Upper lobe of right lung (tissue), 1 donor: ENCODE measurements at regions not wholly inside any gene's neighbourhood (a gene's known extent, or its start where the extent isn't known, plus 50 kb on each side); places are given as distances from the start of the nearest gene placed in this dataset.
A peak's percentile ranks its signal among the peaks of the same experiment; 100 is the strongest.

ENCODE experiments used
- ATAC-seq: fragments of 200-7000 bp; cut with Tn5 transposase; one replicate; pipeline ENCODE4 v1.9.1; 2020; ENCODE audit warnings: mild to moderate bottlenecking, moderate library complexity
- DNase-seq: peaks from one replicate; pipeline ENCODE4 v3.0.0-alpha.2; 2020
- H3K27ac ChIP-seq: fragments of 200-600 bp; one replicate; pipeline ENCODE4 v1.8.0; 2022
- H3K27me3 ChIP-seq: fragments of 200-600 bp; one replicate; pipeline ENCODE4 v1.8.0; 2022; ENCODE audit warnings: mild to moderate bottlenecking
- H3K36me3 ChIP-seq: fragments of 200-600 bp; one replicate; pipeline ENCODE4 v1.8.0; 2022
- H3K4me1 ChIP-seq: fragments of 200-600 bp; one replicate; pipeline ENCODE4 v1.8.0; 2022
- H3K4me3 ChIP-seq: fragments of 200-600 bp; one replicate; pipeline ENCODE4 v1.8.0; 2022; ENCODE audit warnings: mild to moderate bottlenecking
- H3K9me3 ChIP-seq: fragments of 200-600 bp; one replicate; pipeline ENCODE4 v1.8.0; 2022
- intact Hi-C: fragments of 100-400 bp; cut with DNase I; formaldehyde crosslinking; loops from one replicate; pipeline ENCODE4 v1.11.0; 2022
- TF ChIP-seq, protein P1 (sequence below): fragments of 200-600 bp; IDR thresholded peaks from one replicate; pipeline ENCODE4 v1.8.0; 2022; ENCODE audit warnings: antibody characterized with exemption
- donor health status: DM: no; HTN: yes; CAD: no; lungs with severe emphysema.

DNA sequence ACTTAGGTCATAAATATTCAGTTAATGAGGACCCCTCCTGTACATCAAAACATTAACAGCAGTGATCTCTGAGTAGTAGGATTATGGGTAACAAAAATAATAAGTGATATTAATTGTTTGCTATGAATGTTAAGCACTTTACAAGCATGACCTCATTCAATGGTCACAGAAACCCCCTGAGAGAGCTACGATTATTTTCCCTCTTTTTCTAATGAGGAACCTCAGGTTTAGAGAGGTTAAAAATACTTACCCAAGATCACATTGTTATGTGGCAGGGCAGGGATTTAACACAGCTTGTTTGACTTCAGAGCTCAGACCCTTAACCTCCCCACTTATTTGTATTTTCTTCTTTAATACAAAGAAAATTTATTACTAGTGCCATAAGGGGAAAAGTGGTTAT, 228.2 kb downstream of the TBL1XR1 start:
- no peak overlapping the region for H3K4me3 ChIP-seq
- no peak overlapping the region for H3K27ac ChIP-seq
- no peaks in the 10 kb centered on the region for H3K27me3 ChIP-seq
- no peaks in the 10 kb centered on the region for H3K36me3 ChIP-seq
- H3K9me3 ChIP-seq, result no peaks in the 10 kb centered on the region
- peaks cover 6% of the 10 kb centered on the region for H3K4me1 ChIP-seq
- ATAC-seq, result no peak
- TF ChIP-seq, protein P1, sequence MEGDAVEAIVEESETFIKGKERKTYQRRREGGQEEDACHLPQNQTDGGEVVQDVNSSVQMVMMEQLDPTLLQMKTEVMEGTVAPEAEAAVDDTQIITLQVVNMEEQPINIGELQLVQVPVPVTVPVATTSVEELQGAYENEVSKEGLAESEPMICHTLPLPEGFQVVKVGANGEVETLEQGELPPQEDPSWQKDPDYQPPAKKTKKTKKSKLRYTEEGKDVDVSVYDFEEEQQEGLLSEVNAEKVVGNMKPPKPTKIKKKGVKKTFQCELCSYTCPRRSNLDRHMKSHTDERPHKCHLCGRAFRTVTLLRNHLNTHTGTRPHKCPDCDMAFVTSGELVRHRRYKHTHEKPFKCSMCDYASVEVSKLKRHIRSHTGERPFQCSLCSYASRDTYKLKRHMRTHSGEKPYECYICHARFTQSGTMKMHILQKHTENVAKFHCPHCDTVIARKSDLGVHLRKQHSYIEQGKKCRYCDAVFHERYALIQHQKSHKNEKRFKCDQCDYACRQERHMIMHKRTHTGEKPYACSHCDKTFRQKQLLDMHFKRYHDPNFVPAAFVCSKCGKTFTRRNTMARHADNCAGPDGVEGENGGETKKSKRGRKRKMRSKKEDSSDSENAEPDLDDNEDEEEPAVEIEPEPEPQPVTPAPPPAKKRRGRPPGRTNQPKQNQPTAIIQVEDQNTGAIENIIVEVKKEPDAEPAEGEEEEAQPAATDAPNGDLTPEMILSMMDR, result no peak
- DNase-seq, result no peak
- intact Hi-C loops, result no loop called here

DNA sequence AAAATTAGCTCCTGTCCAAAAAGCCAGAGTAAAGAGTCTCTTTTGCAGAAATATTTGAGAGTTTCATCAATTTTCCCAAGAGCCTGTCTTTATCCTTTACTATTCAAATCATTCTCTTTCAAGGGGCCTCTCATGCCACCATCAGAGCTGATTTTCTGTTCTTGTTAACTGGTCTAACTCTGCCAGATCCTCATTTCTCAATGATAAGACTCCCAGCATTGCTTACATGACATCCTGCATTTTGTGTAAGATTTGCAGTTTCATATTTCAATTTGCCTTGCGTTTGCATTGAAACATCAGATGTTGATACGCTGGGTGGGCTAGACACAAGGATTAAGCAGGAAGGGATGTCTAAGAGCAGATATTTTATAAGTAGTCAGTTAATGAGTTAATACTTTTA, 228.7 kb downstream of the TBL1XR1 start:
- no peak overlapping the region for H3K27ac ChIP-seq
- ATAC-seq (no peak), DNase-seq (no peak)
- H3K9me3 ChIP-seq, result no peaks in the 10 kb centered on the region
- intact Hi-C loops, result no loop called here
- H3K4me1 ChIP-seq, result peaks cover 6% of the 10 kb centered on the region
- no peaks in the 10 kb centered on the region for H3K27me3 ChIP-seq
- TF ChIP-seq, protein P1, result no peak
- H3K4me3 ChIP-seq, result no peak overlapping the region
- H3K36me3 ChIP-seq, result no peaks in the 10 kb centered on the region

DNA sequence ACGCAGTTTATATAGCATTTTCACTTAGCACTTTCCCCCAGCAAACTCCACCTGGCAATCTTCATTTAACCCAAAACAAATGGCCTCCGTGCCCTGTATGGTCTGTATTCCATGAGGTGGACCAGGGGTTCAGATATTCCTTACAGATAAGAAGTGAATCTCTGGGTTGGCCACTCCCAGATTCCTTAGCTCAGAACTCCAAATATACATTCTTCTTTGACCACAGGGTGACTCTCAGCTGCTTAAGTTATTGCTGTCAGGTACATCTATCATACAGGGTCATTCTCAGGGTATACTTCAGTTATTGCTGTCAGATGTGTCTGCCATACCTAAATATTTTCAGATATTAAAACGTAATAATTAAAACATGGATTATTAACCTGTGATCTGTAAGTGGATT, 229.8 kb downstream of the TBL1XR1 start:
- peaks cover 6% of the 10 kb centered on the region for H3K4me1 ChIP-seq
- no peak overlapping the region for H3K4me3 ChIP-seq
- H3K27me3 ChIP-seq, result no peaks in the 10 kb centered on the region
- H3K27ac ChIP-seq, result no peak overlapping the region
- intact Hi-C loops, result no loop called here
- no peaks in the 10 kb centered on the region for H3K9me3 ChIP-seq
- no peak for DNase-seq
- TF ChIP-seq, protein P1, result no peak
- ATAC-seq, result no peak
- H3K36me3 ChIP-seq, result no peaks in the 10 kb centered on the region

DNA sequence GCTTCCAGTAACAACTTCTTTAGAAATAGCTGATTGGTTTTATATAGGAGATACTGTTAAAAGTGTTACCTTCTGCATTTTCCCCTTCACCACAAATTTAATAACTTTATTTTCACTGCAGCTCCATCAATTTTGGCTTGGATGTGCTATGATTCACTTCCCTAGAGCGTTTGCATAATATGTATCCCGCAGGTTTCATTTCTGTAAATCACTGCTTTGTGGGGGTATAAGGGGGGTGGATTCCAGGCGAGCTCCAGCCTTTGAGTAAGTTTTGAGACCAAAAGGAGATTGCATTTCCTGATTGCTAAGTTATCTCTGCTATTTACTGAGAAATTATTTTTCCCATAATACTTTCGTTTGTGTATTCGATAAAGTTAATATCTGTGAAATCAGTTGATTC, 232.6 kb downstream of the TBL1XR1 start:
- TF ChIP-seq, protein P1, result no peak
- no peaks in the 10 kb centered on the region for H3K36me3 ChIP-seq
- peaks cover 6% of the 10 kb centered on the region for H3K4me1 ChIP-seq
- no peak overlapping the region for H3K27ac ChIP-seq
- H3K9me3 ChIP-seq, result no peaks in the 10 kb centered on the region
- no peak for DNase-seq
- no peaks in the 10 kb centered on the region for H3K27me3 ChIP-seq
- no peak overlapping the region for H3K4me3 ChIP-seq
- ATAC-seq, result peak; percentile 68
- intact Hi-C loops, result no loop called here

DNA sequence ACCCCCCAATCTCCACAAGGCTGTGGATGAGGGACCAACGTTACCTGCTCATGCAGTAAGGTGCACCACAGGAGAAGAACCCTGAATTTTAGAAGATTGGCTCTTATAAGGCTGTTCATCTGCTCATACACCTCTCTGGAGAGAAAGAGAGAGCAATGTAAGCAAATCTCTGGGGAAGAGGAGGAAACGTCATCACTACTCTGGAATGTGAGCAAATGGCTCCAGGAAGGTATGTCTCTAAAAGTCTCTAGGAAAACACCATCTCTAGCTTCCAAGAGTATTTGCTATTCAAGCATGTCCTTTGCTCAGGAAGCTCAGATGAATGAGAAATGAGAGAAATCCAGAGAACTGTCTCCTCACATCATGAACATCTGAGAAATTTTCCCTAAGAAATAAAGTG, 235.4 kb downstream of the TBL1XR1 start:
- intact Hi-C loops, result no loop called here
- no peaks in the 10 kb centered on the region for H3K9me3 ChIP-seq
- TF ChIP-seq, protein P1, result no peak
- no peak overlapping the region for H3K4me3 ChIP-seq
- no peaks in the 10 kb centered on the region for H3K36me3 ChIP-seq
- ATAC-seq, result no peak
- H3K4me1 ChIP-seq, result no peaks in the 10 kb centered on the region
- H3K27ac ChIP-seq, result no peak overlapping the region
- H3K27me3 ChIP-seq, result no peaks in the 10 kb centered on the region
- no peak for DNase-seq

DNA sequence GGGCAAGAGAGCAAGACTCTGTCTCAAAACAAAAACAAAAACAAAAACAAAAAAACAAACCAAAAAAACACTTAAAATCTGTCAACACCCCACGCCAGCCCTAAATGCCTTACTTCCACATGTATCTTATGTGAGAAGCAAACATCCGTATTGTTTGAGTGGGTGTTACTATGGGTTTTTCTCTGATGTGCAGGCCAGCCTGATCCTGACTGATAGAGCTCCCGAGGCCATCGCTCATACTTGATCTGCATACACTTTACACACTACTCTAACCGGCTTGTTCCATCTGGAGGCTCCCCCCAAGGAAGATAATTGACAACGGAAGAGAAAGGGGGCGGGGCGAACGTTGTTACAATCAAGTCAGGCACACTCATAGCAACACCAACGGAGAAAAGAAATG, 237.4 kb downstream of the TBL1XR1 start:
- Histone ChIP-seq H3K4me1 (no peaks in the 10 kb centered on the region), H3K9me3 (no peaks in the 10 kb centered on the region), H3K36me3 (no peaks in the 10 kb centered on the region), H3K27me3 (no peaks in the 10 kb centered on the region), H3K27ac (no peak overlapping the region), H3K4me3 (no peak overlapping the region)
- no peak for DNase-seq
- no peak for ATAC-seq
- TF ChIP-seq, protein P1, result no peak
- intact Hi-C loops, result no loop called here
